Transverse colon (tissue), 4 donors: ENCODE measurements at regions not wholly inside any gene's neighbourhood (a gene's known extent, or its start where the extent isn't known, plus 50 kb on each side); places are given as distances from the start of the nearest gene placed in this dataset.

Experiments
- DNase-seq: peaks from one replicate; pipeline ENCODE4 v3.0.0-alpha.2; 2019
- H3K27ac ChIP-seq, 4 donors: fragments of 200-600 bp; sonication (generic); 2 replicates each; pipeline ENCODE4 v1.5.1; 2016 to 2018; ENCODE audit warnings: inconsistent platforms in 4 of 4
- H3K27me3 ChIP-seq: fragments of 200-600 bp; sonication (generic); 2 replicates; pipeline ENCODE4 v1.5.1; 2017; ENCODE audit warnings: inconsistent platforms
- H3K36me3 ChIP-seq, 4 donors: fragments of 200-600 bp; sonication (generic); 2 replicates each; pipeline ENCODE4 v1.5.1; 2017 to 2019; ENCODE audit warnings: inconsistent platforms in 4 of 4
- H3K4me1 ChIP-seq, 4 donors: fragments of 200-600 bp; sonication (generic); 2 replicates each; pipeline ENCODE4 v1.5.1; 2017 to 2020; ENCODE audit warnings: inconsistent platforms in 4 of 4
- H3K4me3 ChIP-seq, 4 donors: fragments of 200-600 bp; sonication (generic); 1 replicate in 1 of 4; 2 replicates in 3 of 4; pipeline versions ENCODE4 v1.5.1 to v1.6.1; 2017 to 2019; ENCODE audit warnings: inconsistent platforms in 4 of 4
- H3K9me3 ChIP-seq, 2 donors: fragments of 200-600 bp; sonication (generic); 2 replicates each; pipeline ENCODE4 v1.5.1; 2017 to 2019; ENCODE audit warnings: inconsistent platforms in 2 of 2
- EP300 ChIP-seq: sonication (generic); formaldehyde crosslinking; IDR thresholded peaks from one replicate; pipeline ENCODE4 v1.6.1; 2017; ENCODE audit warnings: antibody characterized with exemption, low read depth
- POLR2A ChIP-seq: fragments of 450-650 bp; IDR thresholded peaks from one replicate; pipeline ENCODE4 v1.6.1; 2016; ENCODE audit warnings: antibody characterized with exemption, mild to moderate bottlenecking, moderate library complexity
- POLR2AphosphoS5 ChIP-seq, 3 donors: sonication (generic); formaldehyde crosslinking; IDR thresholded peaks; one replicate each; pipeline ENCODE4 v1.6.1; 2016; ENCODE audit warnings: antibody characterized with exemption in 3 of 3
- WGBS, 2 donors: methylation state at CpG; one replicate each; pipeline ENCODE4 v1.1.5; 2018; ENCODE audit warnings: low coverage in 1 of 2; 5-methylcytosine and 5-hydroxymethylcytosine counted together
- in situ Hi-C, 4 donors: fragments of 200-750 bp; cut with MboI; loops; one replicate each; pipeline versions ENCODE4 v1.15.0 to v1.15.1; 2017; ENCODE audit warnings: low sequenced_read_pairs in 3 of 4, low pct_ligation_motif_present in 1 of 4, low pct_unique_long_range_greater_than_20kb in 1 of 4
- intact Hi-C: fragments of 100-400 bp; cut with DNase I; formaldehyde crosslinking; loops from one replicate; pipeline ENCODE4 v1.15.1; 2023; ENCODE audit warnings: low total_unique reads
- TF ChIP-seq, protein P1 (sequence below), 5 experiments: fragments of 200-600 bp in 3 of 5; fragments of 450-650 bp in 2 of 5; sonication (generic) in 3 of 5; IDR thresholded peaks; 1 replicate in 2 of 5; 2 replicates in 3 of 5; pipeline ENCODE4 v1.5.1; 2016 to 2017; ENCODE audit warnings: antibody characterized with exemption in 5 of 5, inconsistent platforms in 3 of 5, mild to moderate bottlenecking in 2 of 5, moderate library complexity in 1 of 5

DNA sequence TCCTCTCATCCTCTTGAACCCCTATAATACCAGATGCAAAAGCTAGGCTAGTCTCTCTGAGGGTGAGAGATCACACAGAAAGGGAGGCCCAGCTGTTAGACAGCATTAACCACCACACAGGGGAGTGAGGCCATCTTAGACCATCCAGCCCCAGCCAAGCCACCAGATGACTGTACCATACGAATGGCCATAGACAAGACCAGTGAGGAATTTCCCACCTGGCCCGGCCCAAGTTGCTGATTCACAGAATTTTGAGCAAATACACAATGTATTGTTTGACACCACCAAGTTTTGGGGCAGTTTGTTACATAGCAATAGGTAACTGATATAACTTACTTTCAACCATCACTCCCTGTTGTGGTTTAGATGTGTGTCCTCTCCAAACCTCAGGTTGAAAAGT is 98.2 kb upstream of the CTNNA2 start:
- no peak for TF ChIP-seq EP300
- TF ChIP-seq, protein P1, sequence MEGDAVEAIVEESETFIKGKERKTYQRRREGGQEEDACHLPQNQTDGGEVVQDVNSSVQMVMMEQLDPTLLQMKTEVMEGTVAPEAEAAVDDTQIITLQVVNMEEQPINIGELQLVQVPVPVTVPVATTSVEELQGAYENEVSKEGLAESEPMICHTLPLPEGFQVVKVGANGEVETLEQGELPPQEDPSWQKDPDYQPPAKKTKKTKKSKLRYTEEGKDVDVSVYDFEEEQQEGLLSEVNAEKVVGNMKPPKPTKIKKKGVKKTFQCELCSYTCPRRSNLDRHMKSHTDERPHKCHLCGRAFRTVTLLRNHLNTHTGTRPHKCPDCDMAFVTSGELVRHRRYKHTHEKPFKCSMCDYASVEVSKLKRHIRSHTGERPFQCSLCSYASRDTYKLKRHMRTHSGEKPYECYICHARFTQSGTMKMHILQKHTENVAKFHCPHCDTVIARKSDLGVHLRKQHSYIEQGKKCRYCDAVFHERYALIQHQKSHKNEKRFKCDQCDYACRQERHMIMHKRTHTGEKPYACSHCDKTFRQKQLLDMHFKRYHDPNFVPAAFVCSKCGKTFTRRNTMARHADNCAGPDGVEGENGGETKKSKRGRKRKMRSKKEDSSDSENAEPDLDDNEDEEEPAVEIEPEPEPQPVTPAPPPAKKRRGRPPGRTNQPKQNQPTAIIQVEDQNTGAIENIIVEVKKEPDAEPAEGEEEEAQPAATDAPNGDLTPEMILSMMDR (IDR thresholded peaks at IDR 0.05): no peak
- TF ChIP-seq POLR2AphosphoS5 (IDR thresholded peaks at IDR 0.05): no peak
- no peak for TF ChIP-seq POLR2A
- Histone ChIP-seq H3K36me3 (no peaks in the 10 kb centered on the region), H3K4me3 (no peak overlapping the region), H3K9me3 (no peaks in the 10 kb centered on the region), H3K4me1 (no peaks in the 10 kb centered on the region), H3K27me3 (no peaks in the 10 kb centered on the region), H3K27ac (no peak overlapping the region)
- intact Hi-C loops: no loop called here
- DNase-seq: no peak
- 62 to 79% methylated on average over 2 of the region's 2 CpGs for WGBS, 2 donors
- in situ Hi-C loops: no loop called here

DNA sequence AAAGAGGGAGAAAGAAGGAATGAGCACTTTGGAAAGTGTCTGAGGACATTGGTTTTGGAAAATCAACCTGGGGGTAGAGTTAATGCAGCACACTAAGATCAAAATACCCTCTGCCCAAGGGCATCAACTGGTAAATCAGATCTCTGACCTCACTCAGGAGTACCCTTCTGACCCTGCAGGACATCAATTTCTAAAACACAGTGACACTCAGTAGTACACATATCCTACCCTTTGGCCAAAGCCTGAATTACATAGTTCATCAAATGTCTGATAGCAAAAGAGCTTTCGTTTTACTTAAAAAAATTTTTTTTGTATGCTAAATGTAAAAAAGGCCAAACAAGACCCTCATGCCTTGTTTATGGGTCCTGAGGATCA is 118.4 kb upstream of the CTNNA2 start:
- no peak for DNase-seq

DNA sequence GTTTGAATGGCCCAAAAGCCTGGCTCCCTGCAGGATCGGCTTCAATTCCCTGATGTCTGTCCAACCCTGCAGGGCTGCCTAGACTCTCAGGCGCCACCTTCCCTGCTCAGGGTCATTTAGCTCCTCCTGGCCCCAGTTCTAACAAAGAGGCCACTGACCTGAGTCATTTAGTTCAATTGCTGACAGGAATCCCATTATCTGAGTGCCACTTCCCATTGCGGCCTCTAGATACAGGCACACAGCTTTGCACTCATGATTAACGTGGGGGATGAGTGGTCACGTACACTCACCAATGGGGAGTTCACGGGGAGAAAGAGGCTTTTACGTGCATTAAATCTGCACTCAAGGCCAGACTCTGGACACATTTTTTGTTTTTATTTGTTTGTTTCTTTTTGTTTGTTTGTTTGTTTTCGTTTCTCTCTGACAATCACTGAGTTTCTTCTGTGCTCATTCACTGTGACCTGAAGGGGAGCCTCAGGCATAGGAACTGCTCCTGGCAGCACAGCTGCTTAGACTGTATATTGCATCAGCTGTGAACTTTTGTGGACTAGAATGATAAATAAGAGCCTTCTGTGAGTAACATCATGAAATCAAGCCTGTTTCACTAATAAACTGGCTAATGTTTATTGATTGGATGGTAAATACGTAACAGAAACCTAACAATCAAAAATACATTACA is 118.9 kb upstream of the CTNNA2 start:
- Histone ChIP-seq H3K27ac (no peak overlapping the region), H3K27me3 (no peaks in the 10 kb centered on the region), H3K4me1 (no peaks in the 10 kb centered on the region), H3K9me3 (no peaks in the 10 kb centered on the region), H3K36me3 (no peaks in the 10 kb centered on the region), H3K4me3 (no peak overlapping the region)
- intact Hi-C loops: no loop called here
- WGBS, 2 donors: 28 to 39% methylated on average over 7 to 9 of the region's 9 CpGs
- DNase-seq: no peak
- in situ Hi-C loops: no loop called here
- TF ChIP-seq POLR2A (no peak), EP300 (no peak), POLR2AphosphoS5 (IDR thresholded peaks at IDR 0.05) (no peak)
- TF ChIP-seq, protein P1 (IDR thresholded peaks at IDR 0.05): no peak

More for the DNA sequence above, 118.4 kb upstream of the CTNNA2 start:
- Histone ChIP-seq H3K27me3 (no peaks in the 10 kb centered on the region), H3K4me3 (no peak overlapping the region), H3K27ac (no peak overlapping the region), H3K4me1 (no peaks in the 10 kb centered on the region), H3K9me3 (no peaks in the 10 kb centered on the region), H3K36me3 (no peaks in the 10 kb centered on the region)
- 65 to 78% methylated on average over 1 of the region's 1 CpG for WGBS, 2 donors
- in situ Hi-C loops: no loop called here
- intact Hi-C loops: no loop called here
- TF ChIP-seq EP300 (no peak), POLR2A (no peak), POLR2AphosphoS5 (IDR thresholded peaks at IDR 0.05) (no peak)
- TF ChIP-seq, protein P1 (IDR thresholded peaks at IDR 0.05): no peak

DNA sequence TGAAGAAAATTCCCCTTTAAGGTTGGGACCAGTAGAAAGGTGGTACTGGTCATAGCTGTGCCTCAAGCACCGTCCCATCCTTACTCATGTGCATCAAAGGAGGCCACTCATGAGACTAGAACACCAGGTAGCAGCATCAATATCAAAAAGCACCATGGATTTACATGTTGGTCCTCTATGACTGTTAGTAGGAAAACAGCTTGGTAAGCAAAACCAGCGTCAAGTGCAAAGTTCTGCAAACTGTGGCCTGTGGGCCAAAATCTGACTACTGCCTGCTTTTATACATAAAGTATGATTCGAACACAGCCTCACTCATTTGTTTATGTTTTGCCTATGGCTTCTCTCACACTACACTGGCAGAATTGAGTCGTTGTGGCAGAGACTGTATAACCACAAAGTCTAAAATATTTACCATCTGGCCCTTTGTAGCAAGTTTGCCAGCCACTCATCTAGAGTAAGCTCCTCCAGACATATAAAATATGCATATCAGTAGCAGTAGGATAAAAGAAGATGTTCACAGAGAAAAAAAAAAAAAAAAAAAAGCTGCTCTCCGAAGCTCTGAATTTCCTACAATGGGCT is 119.7 kb upstream of the CTNNA2 start:
- H3K36me3 ChIP-seq: no peaks in the 10 kb centered on the region
- no peaks in the 10 kb centered on the region for H3K9me3 ChIP-seq
- H3K27ac ChIP-seq: no peak overlapping the region
- no peaks in the 10 kb centered on the region for H3K4me1 ChIP-seq
- no peaks in the 10 kb centered on the region for H3K27me3 ChIP-seq
- intact Hi-C loops: no loop called here
- WGBS, 2 donors: 24 to 55% methylated on average over 3 to 5 of the region's 5 CpGs
- DNase-seq: no peak
- TF ChIP-seq POLR2A (no peak), EP300 (no peak), POLR2AphosphoS5 (IDR thresholded peaks at IDR 0.05) (no peak)
- TF ChIP-seq, protein P1 (IDR thresholded peaks at IDR 0.05): no peak
- H3K4me3 ChIP-seq: no peak overlapping the region
- in situ Hi-C loops: no loop called here
